ENCODE measurements at regions not wholly inside any gene's neighbourhood (a gene's known extent, or its start where the extent isn't known, plus 50 kb on each side); places are given as distances from the start of the nearest gene placed in this dataset.
A peak's percentile ranks its signal among the peaks of the same experiment; 100 is the strongest.

- H3K27ac Mint-ChIP-seq: peak overlapping the region; percentile 78
- H3K36me3 Mint-ChIP-seq (ENCODE audit: low read depth): no peaks in the 10 kb centered on the region
- H3K9me3 ChIP-seq (ENCODE audit: control insufficient read depth, low read length, poor library complexity, severe bottlenecking): no peaks in the 10 kb centered on the region
- H3K27me3 Mint-ChIP-seq: no peaks in the 10 kb centered on the region
- ATAC-seq (no peak), DNase-seq (no peak)
- peaks cover 53% of the 10 kb centered on the region for H3K4me1 Mint-ChIP-seq
- H3K4me3 Mint-ChIP-seq: no peak overlapping the region
Measured at GRCh38 chr6:137793805-137794515, 73.1 kb upstream of the TNFAIP3 start.

- ATAC-seq (no peak), DNase-seq (no peak)
- no peak overlapping the region for H3K4me3 Mint-ChIP-seq
- no peaks in the 10 kb centered on the region for H3K9me3 ChIP-seq (ENCODE audit: control insufficient read depth, low read length, poor library complexity, severe bottlenecking)
- no peaks in the 10 kb centered on the region for H3K36me3 Mint-ChIP-seq (ENCODE audit: low read depth)
- peak overlapping the region; percentile 78 for H3K27ac Mint-ChIP-seq
- H3K27me3 Mint-ChIP-seq: no peaks in the 10 kb centered on the region
- peaks cover 54% of the 10 kb centered on the region for H3K4me1 Mint-ChIP-seq
Measured at GRCh38 chr6:137794516-137795201, 72.4 kb upstream of the TNFAIP3 start.

- H3K9me3 ChIP-seq (ENCODE audit: control insufficient read depth, low read length, poor library complexity, severe bottlenecking): no peaks in the 10 kb centered on the region
- H3K27ac Mint-ChIP-seq: peak overlapping the region; percentile 78
- ATAC-seq (peak; percentile 14), DNase-seq (no peak)
- H3K4me1 Mint-ChIP-seq: peaks cover 54% of the 10 kb centered on the region
- H3K36me3 Mint-ChIP-seq (ENCODE audit: low read depth): no peaks in the 10 kb centered on the region
- no peaks in the 10 kb centered on the region for H3K27me3 Mint-ChIP-seq
- no peak overlapping the region for H3K4me3 Mint-ChIP-seq
Measured at GRCh38 chr6:137795501-137795900, 71.6 kb upstream of the TNFAIP3 start.

GRCh38 chr6:137798261-137798660, 68.8 kb upstream of the TNFAIP3 start:
- Mint-ChIP-seq H3K27ac (peak overlapping the region; percentile 97), H3K4me3 (no peak overlapping the region), H3K36me3 (ENCODE audit: low read depth) (no peaks in the 10 kb centered on the region), H3K4me1 (peaks cover 44% of the 10 kb centered on the region), H3K27me3 (no peaks in the 10 kb centered on the region)
- ATAC-seq (no peak), DNase-seq (no peak)
- no peaks in the 10 kb centered on the region for H3K9me3 ChIP-seq (ENCODE audit: control insufficient read depth, low read length, poor library complexity, severe bottlenecking)

- Mint-ChIP-seq H3K27me3 (no peaks in the 10 kb centered on the region), H3K27ac (peak overlapping the region; percentile 97), H3K36me3 (ENCODE audit: low read depth) (no peaks in the 10 kb centered on the region), H3K4me1 (peaks cover 42% of the 10 kb centered on the region), H3K4me3 (peak overlapping the region; percentile 15)
- no peaks in the 10 kb centered on the region for H3K9me3 ChIP-seq (ENCODE audit: control insufficient read depth, low read length, poor library complexity, severe bottlenecking)
- no peak for DNase-seq
- ATAC-seq: peak; percentile 60
Measured at GRCh38 chr6:137798846-137799245, 68.2 kb upstream of the TNFAIP3 start.

GRCh38 chr6:137799950-137800568, 67.0 kb upstream of the TNFAIP3 start:
- ATAC-seq (peak; percentile 86), DNase-seq (peak; percentile 19 to 56 (median 24))
- H3K27me3 Mint-ChIP-seq: no peaks in the 10 kb centered on the region
- H3K4me3 Mint-ChIP-seq: no peak overlapping the region
- no peaks in the 10 kb centered on the region for H3K36me3 Mint-ChIP-seq (ENCODE audit: low read depth)
- H3K27ac Mint-ChIP-seq: peak overlapping the region; percentile 97
- H3K4me1 Mint-ChIP-seq: peaks cover 32% of the 10 kb centered on the region
- H3K9me3 ChIP-seq (ENCODE audit: control insufficient read depth, low read length, poor library complexity, severe bottlenecking): no peaks in the 10 kb centered on the region

- no peak for DNase-seq
- Mint-ChIP-seq H3K36me3 (ENCODE audit: low read depth) (no peaks in the 10 kb centered on the region), H3K27me3 (no peaks in the 10 kb centered on the region), H3K27ac (peak overlapping the region; percentile 97), H3K4me3 (no peak overlapping the region), H3K4me1 (peaks cover 28% of the 10 kb centered on the region)
- H3K9me3 ChIP-seq (ENCODE audit: control insufficient read depth, low read length, poor library complexity, severe bottlenecking): no peaks in the 10 kb centered on the region
- no peak for ATAC-seq
Measured at GRCh38 chr6:137800762-137801161, 66.3 kb upstream of the TNFAIP3 start.

GRCh38 chr6:137801352-137802114, 65.5 kb upstream of the TNFAIP3 start:
- ATAC-seq: no peak
- Mint-ChIP-seq H3K27ac (peak overlapping the region; percentile 97), H3K4me3 (no peak overlapping the region), H3K4me1 (peaks cover 25% of the 10 kb centered on the region), H3K27me3 (no peaks in the 10 kb centered on the region), H3K36me3 (ENCODE audit: low read depth) (no peaks in the 10 kb centered on the region)
- no peaks in the 10 kb centered on the region for H3K9me3 ChIP-seq (ENCODE audit: control insufficient read depth, low read length, poor library complexity, severe bottlenecking)
- DNase-seq: no peak

GRCh38 chr6:137802408-137803182, 64.5 kb upstream of the TNFAIP3 start:
- no peaks in the 10 kb centered on the region for H3K9me3 ChIP-seq (ENCODE audit: control insufficient read depth, low read length, poor library complexity, severe bottlenecking)
- Mint-ChIP-seq H3K4me3 (no peak overlapping the region), H3K27me3 (no peaks in the 10 kb centered on the region), H3K4me1 (peaks cover 25% of the 10 kb centered on the region), H3K27ac (peak overlapping the region; percentile 9), H3K36me3 (ENCODE audit: low read depth) (no peaks in the 10 kb centered on the region)
- ATAC-seq (no peak), DNase-seq (no peak)

GRCh38 chr6:137804637-137805036, 62.4 kb upstream of the TNFAIP3 start:
- ATAC-seq: no peak
- Mint-ChIP-seq H3K27ac (peak overlapping the region; percentile 29), H3K4me1 (peaks cover 15% of the 10 kb centered on the region)

GRCh38 chr6:137805622-137806021, 61.4 kb upstream of the TNFAIP3 start:
- H3K4me3 Mint-ChIP-seq: no peak overlapping the region
- no peaks in the 10 kb centered on the region for H3K9me3 ChIP-seq (ENCODE audit: control insufficient read depth, low read length, poor library complexity, severe bottlenecking)
- ATAC-seq (no peak), DNase-seq (no peak)
- no peaks in the 10 kb centered on the region for H3K36me3 Mint-ChIP-seq (ENCODE audit: low read depth)
- H3K27me3 Mint-ChIP-seq: no peaks in the 10 kb centered on the region
- H3K27ac Mint-ChIP-seq: no peak overlapping the region
- peaks cover 12% of the 10 kb centered on the region for H3K4me1 Mint-ChIP-seq

More at GRCh38 chr6:137804637-137805036, 62.4 kb upstream of the TNFAIP3 start:
- no peak overlapping the region for H3K4me3 Mint-ChIP-seq
- DNase-seq: no peak
- H3K36me3 Mint-ChIP-seq (ENCODE audit: low read depth): no peaks in the 10 kb centered on the region
- no peaks in the 10 kb centered on the region for H3K9me3 ChIP-seq (ENCODE audit: control insufficient read depth, low read length, poor library complexity, severe bottlenecking)
- no peaks in the 10 kb centered on the region for H3K27me3 Mint-ChIP-seq

GRCh38 chr6:137806914-137807682, 60.0 kb upstream of the TNFAIP3 start:
- Mint-ChIP-seq H3K4me1 (peaks cover 22% of the 10 kb centered on the region), H3K27ac (peak overlapping the region; percentile 96), H3K36me3 (ENCODE audit: low read depth) (no peaks in the 10 kb centered on the region), H3K27me3 (no peaks in the 10 kb centered on the region), H3K4me3 (peak overlapping the region; percentile 16)
- no peaks in the 10 kb centered on the region for H3K9me3 ChIP-seq (ENCODE audit: control insufficient read depth, low read length, poor library complexity, severe bottlenecking)
- ATAC-seq (no peak), DNase-seq (no peak)
